IPS DF 4.7 (cell line): ENCODE measurements at regions not wholly inside any gene's neighbourhood (a gene's known extent, or its start where the extent isn't known, plus 50 kb on each side); places are given as distances from the start of the nearest gene placed in this dataset.

Experiments used
- DNase-seq: peaks from one replicate; pipeline ENCODE4 v3.0.0-alpha.2; 2013; ENCODE audit warnings: low spot score; ENCODE audit errors: extremely low read depth

GRCh38 chr2:121129692-121130091, 155.3 kb downstream of the TFCP2L1 start:
- no peak for DNase-seq

- DNase-seq, result no peak
Observed at GRCh38 chr2:121130301-121130850, 154.6 kb downstream of the TFCP2L1 start.

- no peak for DNase-seq
Observed at GRCh38 chr2:121131375-121131774, 153.6 kb downstream of the TFCP2L1 start.

- DNase-seq, result no peak
Observed at GRCh38 chr2:121132054-121132761, 152.8 kb downstream of the TFCP2L1 start.

- DNase-seq, result no peak
Observed at GRCh38 chr2:121132762-121133107, 152.3 kb downstream of the TFCP2L1 start.

GRCh38 chr2:121133551-121134319, 151.3 kb downstream of the TFCP2L1 start:
- DNase-seq, result no peak

GRCh38 chr2:121134728-121135127, 150.3 kb downstream of the TFCP2L1 start:
- DNase-seq, result no peak

- no peak for DNase-seq
Observed at GRCh38 chr2:121135168-121135853, 149.7 kb downstream of the TFCP2L1 start.

- no peak for DNase-seq
Observed at GRCh38 chr2:121136323-121136722, 148.7 kb downstream of the TFCP2L1 start.

- DNase-seq, result no peak
Observed at GRCh38 chr2:121137571-121137970, 147.4 kb downstream of the TFCP2L1 start.

GRCh38 chr2:121140734-121141133, 144.3 kb downstream of the TFCP2L1 start:
- no peak for DNase-seq

- DNase-seq, result no peak
Observed at GRCh38 chr2:121142452-121142851, 142.6 kb downstream of the TFCP2L1 start.

GRCh38 chr2:121144111-121144510, 140.9 kb downstream of the TFCP2L1 start:
- no peak for DNase-seq

- DNase-seq, result no peak
Observed at GRCh38 chr2:121146630-121147029, 138.4 kb downstream of the TFCP2L1 start.

GRCh38 chr2:121147766-121148165, 137.2 kb downstream of the TFCP2L1 start:
- no peak for DNase-seq

GRCh38 chr2:121148481-121148880, 136.5 kb downstream of the TFCP2L1 start:
- DNase-seq, result no peak

GRCh38 chr2:121149384-121149783, 135.6 kb downstream of the TFCP2L1 start:
- no peak for DNase-seq

GRCh38 chr2:121150126-121150525, 134.9 kb downstream of the TFCP2L1 start:
- no peak for DNase-seq

GRCh38 chr2:121150713-121151112, 134.3 kb downstream of the TFCP2L1 start:
- DNase-seq, result no peak

- DNase-seq, result no peak
Observed at GRCh38 chr2:121151311-121152109, 133.5 kb downstream of the TFCP2L1 start.

- no peak for DNase-seq
Observed at GRCh38 chr2:121152861-121153260, 132.1 kb downstream of the TFCP2L1 start.
